ENCODE measurements at regions not wholly inside any gene's neighbourhood (a gene's known extent, or its start where the extent isn't known, plus 50 kb on each side); places are given as distances from the start of the nearest gene placed in this dataset.

GRCh38 chr14:85316701-85317410 is 213.1 kb upstream of the FLRT2 start:
- TF ChIP-seq CTCF (IDR thresholded peaks at IDR 0.05): no peak
- Histone ChIP-seq H3K27me3 (no peaks in the 10 kb centered on the region), H3K4me3 (ENCODE audit: low read depth in 1 of 2, low read length in 1 of 2) (no peak overlapping the region)

GRCh38 chr14:85317491-85318021 is 212.4 kb upstream of the FLRT2 start:
- H3K4me1 ChIP-seq (ENCODE audit: control insufficient read depth in 1 of 2, insufficient read depth in 1 of 2, low read depth in 1 of 2, low read length in 1 of 2): peaks cover 42 to 46% of the 10 kb centered on the region in 2 experiments
- H3K27ac ChIP-seq: no peak overlapping the region
- no peak for TF ChIP-seq CTCF (IDR thresholded peaks at IDR 0.05)
- H3K27me3 ChIP-seq: no peaks in the 10 kb centered on the region
- H3K36me3 ChIP-seq: no peaks in the 10 kb centered on the region
- H3K9me3 ChIP-seq: no peaks in the 10 kb centered on the region
- no peak overlapping the region for H3K4me3 ChIP-seq (ENCODE audit: low read depth in 1 of 2, low read length in 1 of 2)

More at GRCh38 chr14:85316701-85317410, 213.1 kb upstream of the FLRT2 start:
- no peaks in the 10 kb centered on the region for H3K9me3 ChIP-seq
- peak overlapping the region; percentile 84 for H3K27ac ChIP-seq
- H3K36me3 ChIP-seq: no peaks in the 10 kb centered on the region
- peaks cover 42 to 46% of the 10 kb centered on the region in 2 experiments for H3K4me1 ChIP-seq (ENCODE audit: control insufficient read depth in 1 of 2, insufficient read depth in 1 of 2, low read depth in 1 of 2, low read length in 1 of 2)

GRCh38 chr14:85319101-85319500 is 210.8 kb upstream of the FLRT2 start:
- H3K9me3 ChIP-seq: no peaks in the 10 kb centered on the region
- H3K4me3 ChIP-seq (ENCODE audit: low read depth in 1 of 2, low read length in 1 of 2): no peak overlapping the region
- no peaks in the 10 kb centered on the region for H3K36me3 ChIP-seq
- peaks cover 42 to 46% of the 10 kb centered on the region in 2 experiments for H3K4me1 ChIP-seq (ENCODE audit: control insufficient read depth in 1 of 2, insufficient read depth in 1 of 2, low read depth in 1 of 2, low read length in 1 of 2)
- TF ChIP-seq CTCF (IDR thresholded peaks at IDR 0.05): no peak
- no peak overlapping the region for H3K27ac ChIP-seq
- no peaks in the 10 kb centered on the region for H3K27me3 ChIP-seq

- Histone ChIP-seq H3K36me3 (no peaks in the 10 kb centered on the region), H3K4me1 (ENCODE audit: control insufficient read depth in 1 of 2, insufficient read depth in 1 of 2, low read depth in 1 of 2, low read length in 1 of 2) (peaks cover 37 to 41% of the 10 kb centered on the region in 2 experiments), H3K27me3 (no peaks in the 10 kb centered on the region), H3K9me3 (no peaks in the 10 kb centered on the region), H3K4me3 (ENCODE audit: low read depth in 1 of 2, low read length in 1 of 2) (peak overlapping the region in 1 of 2 experiments; percentile 10), H3K27ac (peak overlapping the region; percentile 74)
- no peak for TF ChIP-seq CTCF (IDR thresholded peaks at IDR 0.05)
These were observed 209.8 kb upstream of the FLRT2 start for GRCh38 chr14:85319998-85320630.

GRCh38 chr14:85325134-85326017 is 204.6 kb upstream of the FLRT2 start:
- Histone ChIP-seq H3K9me3 (no peaks in the 10 kb centered on the region), H3K27me3 (no peaks in the 10 kb centered on the region), H3K36me3 (no peaks in the 10 kb centered on the region), H3K4me1 (ENCODE audit: control insufficient read depth in 1 of 2, insufficient read depth in 1 of 2, low read depth in 1 of 2, low read length in 1 of 2) (peaks cover 13 to 17% of the 10 kb centered on the region in 2 experiments), H3K4me3 (ENCODE audit: low read depth in 1 of 2, low read length in 1 of 2) (no peak overlapping the region), H3K27ac (no peak overlapping the region)
- no peak for TF ChIP-seq CTCF (IDR thresholded peaks at IDR 0.05)
